ENCODE measurements at regions not wholly inside any gene's neighbourhood (a gene's known extent, or its start where the extent isn't known, plus 50 kb on each side); places are given as distances from the start of the nearest gene placed in this dataset.
"Not testable (repeated sequence)": the region's sequence is repeated elsewhere in the genome, so short reads cannot be mapped to it uniquely, and the experiment has no call there.

DNA sequence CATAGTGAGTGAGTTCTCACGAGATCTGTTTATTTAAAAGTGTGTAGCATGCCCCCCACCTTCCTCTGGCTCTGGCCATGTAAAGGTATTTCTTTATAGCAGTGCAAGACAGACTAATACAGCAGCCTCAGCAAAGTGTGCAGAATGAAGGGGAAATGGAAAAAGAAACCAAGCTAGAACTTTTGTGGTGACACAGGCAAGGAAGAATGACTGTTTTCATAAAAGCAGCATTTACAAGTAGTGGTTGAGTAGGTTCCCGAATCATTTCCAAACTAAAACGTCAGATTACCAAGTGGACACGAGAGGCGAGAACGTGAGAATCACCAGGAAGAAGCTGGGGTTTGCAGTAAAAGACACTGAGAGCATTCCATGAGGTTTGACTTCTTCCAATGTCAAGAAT lies 100.2 kb upstream of the AKAP13 start:
- TF ChIP-seq, protein P1, sequence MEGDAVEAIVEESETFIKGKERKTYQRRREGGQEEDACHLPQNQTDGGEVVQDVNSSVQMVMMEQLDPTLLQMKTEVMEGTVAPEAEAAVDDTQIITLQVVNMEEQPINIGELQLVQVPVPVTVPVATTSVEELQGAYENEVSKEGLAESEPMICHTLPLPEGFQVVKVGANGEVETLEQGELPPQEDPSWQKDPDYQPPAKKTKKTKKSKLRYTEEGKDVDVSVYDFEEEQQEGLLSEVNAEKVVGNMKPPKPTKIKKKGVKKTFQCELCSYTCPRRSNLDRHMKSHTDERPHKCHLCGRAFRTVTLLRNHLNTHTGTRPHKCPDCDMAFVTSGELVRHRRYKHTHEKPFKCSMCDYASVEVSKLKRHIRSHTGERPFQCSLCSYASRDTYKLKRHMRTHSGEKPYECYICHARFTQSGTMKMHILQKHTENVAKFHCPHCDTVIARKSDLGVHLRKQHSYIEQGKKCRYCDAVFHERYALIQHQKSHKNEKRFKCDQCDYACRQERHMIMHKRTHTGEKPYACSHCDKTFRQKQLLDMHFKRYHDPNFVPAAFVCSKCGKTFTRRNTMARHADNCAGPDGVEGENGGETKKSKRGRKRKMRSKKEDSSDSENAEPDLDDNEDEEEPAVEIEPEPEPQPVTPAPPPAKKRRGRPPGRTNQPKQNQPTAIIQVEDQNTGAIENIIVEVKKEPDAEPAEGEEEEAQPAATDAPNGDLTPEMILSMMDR (IDR thresholded peaks at IDR 0.05; ENCODE audit: insufficient read depth, low read depth, low read length, missing control alignments): no peak
- peak; percentile 68 for DNase-seq (ENCODE audit: low read depth)
- H3K4me3 ChIP-seq (ENCODE audit: low read depth, low read length): no peak overlapping the region

DNA sequence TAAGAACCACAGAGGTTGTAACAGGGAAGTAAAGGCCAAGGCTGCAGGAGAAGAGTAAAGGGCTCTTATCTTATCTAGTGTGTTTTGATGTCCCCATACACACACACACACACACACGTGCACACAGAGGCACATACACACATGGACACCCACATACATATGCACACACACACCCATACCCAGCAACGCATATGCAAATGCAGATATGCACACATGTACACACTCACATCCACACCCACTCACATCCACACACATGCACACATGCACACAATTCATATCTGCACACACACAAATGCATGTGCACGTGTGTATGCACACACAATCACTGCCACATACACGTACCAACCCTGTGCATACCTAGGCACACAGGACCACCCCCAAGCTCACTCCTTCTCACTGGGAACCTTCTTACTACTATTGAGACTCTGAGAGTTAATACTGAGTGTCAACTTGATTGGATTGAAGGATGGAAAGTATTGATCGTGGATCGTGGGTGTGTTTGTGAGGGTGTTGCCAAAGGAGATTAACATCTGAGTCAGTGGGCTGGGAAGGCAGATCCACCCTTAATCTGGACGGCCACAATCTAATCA lies 99.0 kb upstream of the AKAP13 start:
- no peak overlapping the region for H3K4me3 ChIP-seq (ENCODE audit: low read depth, low read length)
- TF ChIP-seq, protein P1 (IDR thresholded peaks at IDR 0.05; ENCODE audit: insufficient read depth, low read depth, low read length, missing control alignments): no peak
- DNase-seq (ENCODE audit: low read depth): no peak

DNA sequence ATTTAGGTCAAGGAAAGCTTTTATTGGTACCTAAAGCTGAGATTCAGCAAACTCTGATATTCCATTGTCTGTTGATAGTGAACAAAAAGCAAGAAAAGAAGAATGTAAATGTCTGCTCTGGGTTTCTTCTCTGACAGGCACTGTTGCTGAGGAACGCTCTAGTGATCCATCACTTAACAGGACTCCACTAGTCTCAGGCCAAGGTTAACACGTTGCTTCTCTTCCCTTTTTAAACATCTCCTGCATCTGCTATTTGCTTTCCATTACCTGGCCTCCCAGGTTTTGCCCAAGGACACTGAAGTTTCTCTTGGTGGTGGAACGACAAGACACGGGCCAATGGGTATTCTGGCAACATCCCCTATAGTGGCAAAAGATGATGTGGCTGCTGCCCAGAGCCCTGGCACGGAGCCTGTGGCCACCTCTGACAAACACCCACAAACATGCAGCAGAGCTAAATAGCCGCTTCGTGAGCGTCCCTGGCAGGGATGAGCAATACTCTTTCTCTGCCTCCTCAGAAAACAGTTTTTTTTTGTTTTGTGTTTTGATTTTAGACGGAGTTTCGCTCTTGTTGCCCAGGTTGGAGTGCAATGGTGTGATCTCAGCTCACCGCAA lies 97.8 kb upstream of the AKAP13 start:
- no peak for DNase-seq (ENCODE audit: low read depth)
- H3K4me3 ChIP-seq (ENCODE audit: low read depth, low read length): no peak overlapping the region

DNA sequence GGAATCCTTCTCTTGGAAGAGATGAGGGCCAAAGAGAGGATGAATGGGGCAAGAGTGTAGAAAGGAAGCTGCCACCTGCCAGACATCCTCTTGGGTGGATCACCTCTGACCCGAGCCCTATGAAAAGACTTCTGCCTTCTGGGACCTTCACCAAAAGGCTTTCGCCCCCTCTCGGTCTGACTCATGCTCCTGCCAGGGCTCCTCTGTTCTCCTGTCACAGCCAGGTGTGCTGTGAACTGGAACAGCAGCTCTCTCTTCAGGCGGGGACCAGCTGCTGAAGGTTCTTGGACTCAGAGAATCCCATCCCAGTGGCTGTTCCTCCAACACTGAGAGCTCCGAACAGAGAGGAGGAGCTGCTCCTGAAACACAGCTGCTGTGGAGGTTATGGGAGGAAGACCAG lies 96.6 kb upstream of the AKAP13 start:
- DNase-seq (ENCODE audit: low read depth): peak; percentile 85
- H3K4me3 ChIP-seq (ENCODE audit: low read depth, low read length): not testable (repeated sequence)

More for the DNA sequence above, 97.8 kb upstream of the AKAP13 start:
- TF ChIP-seq, protein P1 (IDR thresholded peaks at IDR 0.05; ENCODE audit: insufficient read depth, low read depth, low read length, missing control alignments): no peak

DNA sequence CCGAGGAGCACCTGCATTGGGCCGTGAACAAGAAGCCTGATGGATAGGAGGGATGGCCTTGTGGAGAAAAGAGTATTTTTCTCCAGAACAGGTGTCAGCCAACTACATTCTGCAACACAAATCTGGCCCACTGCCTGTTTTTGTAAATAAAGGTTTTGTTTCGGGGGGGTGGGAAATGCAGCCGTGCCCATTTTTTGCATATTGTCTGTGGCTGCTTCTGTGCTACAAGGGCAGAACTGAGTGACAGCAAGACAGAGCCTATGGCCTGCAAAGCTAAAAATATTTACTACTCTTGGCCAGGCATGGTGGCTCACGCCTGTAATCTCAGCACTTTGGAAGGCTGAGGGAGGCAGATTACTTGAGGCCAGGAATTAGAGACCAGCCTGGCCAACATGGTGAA lies 95.9 kb upstream of the AKAP13 start:
- no peak overlapping the region for H3K4me3 ChIP-seq (ENCODE audit: low read depth, low read length)
- TF ChIP-seq, protein P1 (IDR thresholded peaks at IDR 0.05; ENCODE audit: insufficient read depth, low read depth, low read length, missing control alignments): no peak
- DNase-seq (ENCODE audit: low read depth): peak; percentile 82

DNA sequence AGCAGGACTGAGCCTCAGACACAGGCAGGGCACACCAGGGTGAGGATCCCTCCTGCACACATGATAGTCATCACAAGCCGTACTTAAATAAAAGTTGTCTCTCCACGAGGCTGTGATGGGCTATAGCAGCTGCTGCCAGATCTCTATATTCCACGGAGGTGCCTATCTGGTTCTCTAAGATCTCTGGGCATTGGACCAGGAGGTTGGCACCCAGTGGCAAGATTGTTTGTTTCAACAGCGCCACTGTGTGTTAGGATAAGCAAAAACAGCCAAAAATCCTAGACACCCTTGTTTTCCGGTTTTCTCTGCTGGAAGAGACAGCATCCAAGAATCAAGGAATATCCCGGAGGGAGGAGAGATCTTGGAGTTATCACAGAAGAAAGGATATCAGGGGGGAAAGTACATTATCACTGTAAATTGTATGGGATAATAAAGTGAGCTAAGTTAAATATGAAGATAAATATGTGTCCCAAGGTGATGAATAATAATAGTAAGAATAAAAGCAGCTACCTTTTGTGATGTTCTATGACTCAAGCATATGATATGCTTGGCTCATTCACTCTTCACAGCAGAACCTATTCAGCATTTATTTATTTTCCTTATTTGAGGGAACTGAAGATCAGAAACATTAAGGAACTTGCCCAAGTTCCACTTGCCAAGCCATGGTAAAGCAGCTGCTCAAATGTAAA lies 90.6 kb upstream of the AKAP13 start:
- no peak overlapping the region for H3K4me3 ChIP-seq (ENCODE audit: low read depth, low read length)
- TF ChIP-seq, protein P1 (IDR thresholded peaks at IDR 0.05; ENCODE audit: insufficient read depth, low read depth, low read length, missing control alignments): peak; percentile 55
- peak; percentile 35 for DNase-seq (ENCODE audit: low read depth)

DNA sequence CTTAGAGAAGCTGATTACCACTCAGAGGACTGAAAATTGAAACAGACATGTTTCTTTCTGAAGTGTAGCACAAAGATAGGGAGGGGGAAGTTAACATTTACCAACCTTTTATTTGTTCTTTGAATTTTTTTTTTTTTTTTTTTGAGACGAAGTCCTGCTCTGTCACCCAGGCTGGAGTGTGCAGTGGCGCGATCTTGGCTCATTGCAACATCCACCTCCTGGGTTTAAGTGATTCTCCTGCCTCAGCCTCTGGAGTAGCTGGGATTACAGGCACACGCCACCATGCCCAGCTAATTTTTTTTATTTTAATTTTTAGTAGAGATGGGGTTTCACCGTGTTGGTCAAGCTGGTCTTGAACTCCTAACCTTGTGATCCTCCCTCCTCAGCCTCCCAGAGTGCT lies 87.8 kb upstream of the AKAP13 start:
- H3K4me3 ChIP-seq (ENCODE audit: low read depth, low read length); DNase-seq (ENCODE audit: low read depth): not testable (repeated sequence)

All from GM12865 (cell line).